Thymus (tissue), 11 donors: ENCODE measurements at regions not wholly inside any gene's neighbourhood (a gene's known extent, or its start where the extent isn't known, plus 50 kb on each side); places are given as distances from the start of the nearest gene placed in this dataset.

ENCODE experiments used
- DNase-seq, 9 donors: peaks; one replicate each; pipeline ENCODE4 v3.0.0-alpha.2; 2013; ENCODE audit warnings: low spot score in 9 of 9, low read depth in 6 of 9, missing footprints in 1 of 9
- H3K27ac ChIP-seq, 2 donors: one replicate each; pipeline ENCODE4 v1.5.1; 2013; ENCODE audit warnings: control low read depth in 1 of 2, low read depth in 1 of 2, low read length in 1 of 2, mild to moderate bottlenecking in 1 of 2, moderate library complexity in 1 of 2
- H3K27me3 ChIP-seq, 2 donors: one replicate each; pipeline ENCODE4 v1.5.1; 2013; ENCODE audit warnings: low read length in 1 of 2; ENCODE audit not compliant: control insufficient read depth in 2 of 2, insufficient read depth in 1 of 2
- H3K36me3 ChIP-seq, 2 donors: one replicate each; pipeline ENCODE4 v1.5.1; 2013; ENCODE audit warnings: low read length in 1 of 2, mild to moderate bottlenecking in 1 of 2, moderate library complexity in 1 of 2; ENCODE audit not compliant: control insufficient read depth in 2 of 2, insufficient read depth in 2 of 2
- H3K4me1 ChIP-seq, 2 donors: one replicate each; pipeline ENCODE4 v1.5.1; 2013; ENCODE audit warnings: low read length in 2 of 2; ENCODE audit not compliant: control insufficient read depth in 2 of 2, insufficient read depth in 2 of 2
- H3K4me3 ChIP-seq, 2 donors: one replicate each; pipeline ENCODE4 v1.5.1; 2013; ENCODE audit warnings: low read length in 2 of 2, control low read depth in 1 of 2, mild to moderate bottlenecking in 1 of 2
- H3K9me3 ChIP-seq, 2 donors: one replicate each; pipeline ENCODE4 v1.5.1; 2013; ENCODE audit warnings: low read length in 1 of 2, mild to moderate bottlenecking in 1 of 2; ENCODE audit not compliant: control insufficient read depth in 2 of 2, insufficient read depth in 1 of 2
- WGBS: extraction: QIAGEN DNeasy Blood & Tissue Kit; methylation state at CpG from one replicate; pipeline ENCODE4 v1.1.7; 2013; 5-methylcytosine and 5-hydroxymethylcytosine counted together
- donor health status: healthy.

- H3K4me1 ChIP-seq, result no peaks in the 10 kb centered on the region
- no peaks in the 10 kb centered on the region for H3K36me3 ChIP-seq
- no peak overlapping the region for H3K4me3 ChIP-seq
- peak in 7 of 9 donors; percentile 5 to 39 (median 17) for DNase-seq
- H3K27me3 ChIP-seq, result no peaks in the 10 kb centered on the region
- H3K27ac ChIP-seq, result no peak overlapping the region
- 16% methylated on average over 2 of the region's 2 CpGs for WGBS
- no peaks in the 10 kb centered on the region for H3K9me3 ChIP-seq
Observed at GRCh38 chr12:87848248-87848868, 180.8 kb downstream of the C12orf50 start.

GRCh38 chr12:87847147-87847546, 182.1 kb downstream of the C12orf50 start:
- 88% methylated on average over 4 of the region's 4 CpGs for WGBS
- no peaks in the 10 kb centered on the region for H3K9me3 ChIP-seq
- H3K27ac ChIP-seq, result no peak overlapping the region
- no peaks in the 10 kb centered on the region for H3K27me3 ChIP-seq
- H3K4me3 ChIP-seq, result no peak overlapping the region
- H3K4me1 ChIP-seq, result no peaks in the 10 kb centered on the region
- no peak for DNase-seq
- no peaks in the 10 kb centered on the region for H3K36me3 ChIP-seq

GRCh38 chr12:87846045-87846444, 183.2 kb downstream of the C12orf50 start:
- 60% methylated on average over 2 of the region's 2 CpGs for WGBS
- Histone ChIP-seq H3K27me3 (no peaks in the 10 kb centered on the region), H3K9me3 (no peaks in the 10 kb centered on the region), H3K36me3 (no peaks in the 10 kb centered on the region), H3K27ac (no peak overlapping the region), H3K4me3 (no peak overlapping the region), H3K4me1 (no peaks in the 10 kb centered on the region)
- DNase-seq, result no peak

- Histone ChIP-seq H3K27me3 (no peaks in the 10 kb centered on the region), H3K4me1 (no peaks in the 10 kb centered on the region), H3K27ac (no peak overlapping the region), H3K9me3 (no peaks in the 10 kb centered on the region), H3K36me3 (no peaks in the 10 kb centered on the region), H3K4me3 (no peak overlapping the region)
- no peak for DNase-seq
Observed at GRCh38 chr12:87841935-87842334, 187.3 kb downstream of the C12orf50 start.

GRCh38 chr12:87836190-87836589, 193.0 kb downstream of the C12orf50 start:
- no peaks in the 10 kb centered on the region for H3K9me3 ChIP-seq
- H3K27ac ChIP-seq, result no peak overlapping the region
- no peaks in the 10 kb centered on the region for H3K27me3 ChIP-seq
- H3K4me3 ChIP-seq, result no peak overlapping the region
- DNase-seq, result no peak
- H3K4me1 ChIP-seq, result no peaks in the 10 kb centered on the region
- no peaks in the 10 kb centered on the region for H3K36me3 ChIP-seq

GRCh38 chr12:87828382-87828973, 200.7 kb downstream of the C12orf50 start:
- no peak for DNase-seq
- Histone ChIP-seq H3K36me3 (no peaks in the 10 kb centered on the region), H3K4me1 (no peaks in the 10 kb centered on the region), H3K27ac (no peak overlapping the region), H3K27me3 (no peaks in the 10 kb centered on the region), H3K9me3 (no peaks in the 10 kb centered on the region), H3K4me3 (no peak overlapping the region)
- 97% methylated on average over 6 of the region's 6 CpGs for WGBS

GRCh38 chr12:87827638-87828264, 201.4 kb downstream of the C12orf50 start:
- Histone ChIP-seq H3K9me3 (no peaks in the 10 kb centered on the region), H3K4me3 (no peak overlapping the region), H3K27me3 (no peaks in the 10 kb centered on the region), H3K36me3 (no peaks in the 10 kb centered on the region), H3K27ac (no peak overlapping the region), H3K4me1 (no peaks in the 10 kb centered on the region)
- 82% methylated on average over 2 of the region's 2 CpGs for WGBS
- DNase-seq, result no peak

GRCh38 chr12:87822923-87823322, 206.3 kb downstream of the C12orf50 start:
- Histone ChIP-seq H3K4me1 (no peaks in the 10 kb centered on the region), H3K27ac (no peak overlapping the region), H3K4me3 (no peak overlapping the region), H3K27me3 (no peaks in the 10 kb centered on the region), H3K9me3 (no peaks in the 10 kb centered on the region), H3K36me3 (no peaks in the 10 kb centered on the region)
- WGBS, result 86% methylated on average over 1 of the region's 1 CpG
- DNase-seq, result no peak

GRCh38 chr12:87820524-87821202, 208.5 kb downstream of the C12orf50 start:
- Histone ChIP-seq H3K4me3 (no peak overlapping the region), H3K4me1 (no peaks in the 10 kb centered on the region), H3K27me3 (no peaks in the 10 kb centered on the region), H3K36me3 (no peaks in the 10 kb centered on the region), H3K9me3 (no peaks in the 10 kb centered on the region), H3K27ac (no peak overlapping the region)
- DNase-seq, result no peak
- WGBS, result 69% methylated on average over 6 of the region's 6 CpGs
